Stimulated activated CD4-positive, alpha-beta T cell treated with anti-CD3 and anti-CD28 coated beads, Interleukin-12 subunit alpha, Interleukin-12 subunit beta, amount 100 ng/mL, for 48 hours (primary cell): ENCODE measurements at regions not wholly inside any gene's neighbourhood (a gene's known extent, or its start where the extent isn't known, plus 50 kb on each side); places are given as distances from the start of the nearest gene placed in this dataset.

Source experiments
- DNase-seq, 3 donors: peaks; one replicate each; pipeline ENCODE4 v3.0.0-alpha.2; 2020; ENCODE audit warnings: low read depth in 2 of 3, low spot score in 1 of 3

- DNase-seq, result no peak
Observed at GRCh38 chr15:91784973-91785709, 68.4 kb upstream of the SLCO3A1 start.

- DNase-seq, result no peak
Observed at GRCh38 chr15:91787198-91787597, 66.3 kb upstream of the SLCO3A1 start.

GRCh38 chr15:91789136-91789535 lies 64.4 kb upstream of the SLCO3A1 start:
- no peak for DNase-seq

- DNase-seq, result no peak
Observed at GRCh38 chr15:91790836-91791235, 62.7 kb upstream of the SLCO3A1 start.

GRCh38 chr15:91793771-91794170 lies 59.7 kb upstream of the SLCO3A1 start:
- no peak for DNase-seq

- DNase-seq, result no peak
Observed at GRCh38 chr15:91795235-91795634, 58.3 kb upstream of the SLCO3A1 start.

- DNase-seq, result no peak
Observed at GRCh38 chr15:91801836-91802534, 51.5 kb upstream of the SLCO3A1 start.

- DNase-seq, result no peak
Observed at GRCh38 chr15:91803260-91803659, 50.2 kb upstream of the SLCO3A1 start.
